DMS79 (cell line): ENCODE measurements at regions not wholly inside any gene's neighbourhood (a gene's known extent, or its start where the extent isn't known, plus 50 kb on each side); places are given as distances from the start of the nearest gene placed in this dataset.

Source experiments
- DNase-seq: peaks from one replicate; lab custom pipeline; 2025; lab: John Stamatoyannopoulos, UW

DNA sequence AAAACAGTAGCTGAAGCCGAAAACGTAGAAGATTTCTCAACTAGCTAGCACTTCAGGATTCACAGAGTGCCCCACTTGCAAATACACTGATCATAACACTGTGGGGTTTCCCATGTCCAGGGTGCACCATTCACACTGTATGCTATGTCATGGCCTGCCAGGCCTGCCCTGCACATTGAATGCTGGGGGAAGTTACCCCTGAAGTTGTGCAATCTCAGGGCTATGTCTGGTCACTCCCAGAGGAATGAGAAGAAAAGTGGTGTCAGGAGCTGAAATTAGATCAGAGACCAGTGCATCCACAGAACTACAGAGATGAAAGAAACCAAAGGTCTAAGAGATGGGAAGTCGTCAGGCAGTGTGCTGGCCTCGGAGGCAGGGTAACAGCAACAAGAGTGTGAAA, 196.8 kb downstream of the RAP2A start:
- no peak for DNase-seq

DNA sequence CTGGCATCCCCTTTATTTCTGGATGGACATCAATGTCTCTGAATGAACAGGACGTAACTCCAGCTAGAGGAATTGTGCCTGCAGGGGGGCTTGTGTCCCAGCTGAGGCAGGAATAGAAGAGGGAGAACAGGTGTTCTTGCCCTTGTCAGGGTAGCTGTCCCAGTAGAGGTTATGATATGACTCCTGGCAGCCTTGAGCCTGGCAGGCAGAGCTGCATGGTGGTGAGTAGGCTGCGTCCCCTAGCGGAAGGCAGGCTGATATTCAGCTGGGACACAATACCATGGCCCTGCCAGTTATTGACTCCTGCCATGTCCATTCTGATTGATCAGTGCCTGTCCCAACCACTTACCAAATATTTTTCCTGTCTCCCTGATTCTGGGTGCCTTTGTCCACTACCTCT, 197.2 kb downstream of the RAP2A start:
- no peak for DNase-seq

DNA sequence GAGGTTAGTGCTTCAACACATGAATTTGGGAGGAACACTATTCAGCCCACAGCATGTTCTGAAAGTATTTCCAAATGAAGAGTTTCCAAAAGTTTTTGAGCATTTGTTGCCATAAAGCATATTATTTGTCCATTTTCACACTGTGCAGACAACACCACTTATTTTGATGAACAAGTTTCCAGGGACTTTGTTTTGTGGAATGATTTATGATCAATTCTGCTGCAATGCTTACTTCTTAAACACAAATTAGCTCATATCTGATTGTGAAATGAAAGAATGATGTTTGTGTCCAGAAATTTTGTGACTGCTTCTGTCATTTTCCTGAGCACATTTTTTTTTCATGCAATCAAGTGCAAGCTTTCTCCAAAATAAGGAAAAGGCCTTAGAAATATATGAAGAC, 205.3 kb downstream of the RAP2A start:
- DNase-seq, result no peak

DNA sequence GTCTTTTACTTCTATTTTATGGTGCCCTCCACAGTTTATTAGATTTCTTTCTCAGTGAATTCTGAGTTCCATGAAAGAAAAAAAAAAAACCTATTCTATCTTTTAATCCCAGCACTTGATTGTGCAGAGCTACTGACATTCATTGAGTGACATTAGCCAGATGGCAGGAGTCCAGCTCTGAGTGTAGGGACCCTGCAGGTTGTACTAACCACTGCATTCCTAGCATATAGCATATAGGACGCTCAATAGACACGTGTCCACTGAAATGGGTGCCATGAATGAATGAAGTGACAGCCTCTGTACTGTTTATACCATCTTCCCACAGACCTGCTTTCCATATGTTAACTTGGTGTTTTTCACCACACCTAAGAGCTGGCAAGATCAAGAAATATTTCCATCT, 206.3 kb downstream of the RAP2A start:
- DNase-seq, result no peak

DNA sequence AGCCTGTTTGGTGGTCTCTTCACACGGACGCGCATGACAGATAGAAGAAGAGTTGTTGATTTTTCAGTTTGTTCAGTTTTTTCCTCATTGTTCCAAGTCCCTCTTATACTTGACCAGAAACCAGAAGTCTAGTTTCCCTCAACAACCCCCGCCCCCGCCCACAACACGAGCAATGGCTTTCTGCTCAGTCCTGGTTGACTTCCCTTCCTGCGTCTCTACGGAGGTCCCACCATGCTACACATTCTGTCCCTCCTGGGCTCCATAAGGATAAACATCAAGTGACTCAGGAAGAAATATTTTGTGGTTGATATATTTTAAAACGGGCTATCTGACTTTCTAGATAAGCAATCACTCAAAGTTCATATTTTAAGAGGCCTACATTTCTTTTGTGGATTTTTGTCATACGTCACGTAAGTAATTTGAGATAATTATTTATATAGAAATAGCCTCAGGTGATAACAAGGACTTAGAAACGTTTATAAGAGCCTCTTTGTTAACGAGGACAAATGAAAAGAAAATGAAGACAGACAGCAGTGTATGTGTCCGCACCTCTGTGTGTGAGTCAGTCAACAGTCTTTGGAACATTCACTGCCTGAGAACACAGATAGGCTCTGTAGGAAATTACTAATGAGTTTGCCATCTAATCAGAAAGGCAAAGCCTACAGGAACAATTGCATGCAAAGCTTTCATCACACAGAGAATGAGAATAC, 214.4 kb downstream of the RAP2A start:
- DNase-seq, result no peak

DNA sequence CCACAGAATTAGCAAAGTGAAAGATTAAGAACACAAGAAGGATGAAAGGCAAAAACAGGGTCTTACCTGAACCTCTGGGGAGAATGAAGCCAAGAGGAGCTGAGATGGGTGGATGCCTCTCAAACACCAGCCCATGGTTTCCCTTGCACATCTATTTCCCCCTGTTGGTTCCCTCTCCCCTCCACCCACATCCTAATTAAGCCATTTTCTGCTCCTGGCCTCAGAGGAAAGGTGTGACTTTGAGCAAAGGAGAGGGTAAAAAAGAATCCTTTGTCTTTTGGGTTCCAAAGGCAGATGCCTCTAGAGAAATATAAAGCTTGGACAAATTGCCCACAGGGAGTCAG, 214.9 kb downstream of the RAP2A start:
- DNase-seq, result no peak

DNA sequence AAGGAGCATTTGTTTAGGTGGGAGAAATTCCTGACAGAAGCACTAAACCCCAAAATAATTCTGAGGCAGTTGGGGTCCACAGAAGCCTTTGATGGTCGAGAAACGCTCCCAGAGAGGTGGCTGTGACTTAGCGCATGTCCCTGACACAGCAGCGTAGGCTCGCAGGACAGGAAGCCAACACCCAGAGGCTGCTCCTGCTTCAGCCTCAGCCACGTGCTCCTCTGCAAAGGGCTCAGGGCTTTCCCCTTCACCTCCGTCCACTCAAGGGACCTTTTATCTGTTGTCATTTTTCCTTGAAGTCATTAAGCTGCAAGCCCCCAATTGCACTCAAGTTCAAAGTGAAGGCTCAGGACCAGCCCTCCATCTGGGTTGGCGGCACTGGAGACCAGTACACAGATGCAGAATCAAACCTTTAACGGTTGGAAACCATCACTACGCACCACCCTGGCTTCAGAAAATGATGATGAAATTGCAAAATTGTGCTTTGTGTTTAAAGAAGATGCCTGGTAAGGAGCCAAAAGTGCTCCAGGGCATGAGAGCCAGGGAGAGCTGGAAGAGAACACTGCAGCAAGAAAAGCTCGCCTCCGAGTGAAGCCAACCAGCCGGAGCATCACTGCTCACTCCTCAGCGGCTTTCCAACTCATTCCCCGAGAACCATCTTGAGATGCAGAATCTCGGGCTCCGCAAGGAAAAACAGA, 219.6 kb downstream of the RAP2A start:
- no peak for DNase-seq

DNA sequence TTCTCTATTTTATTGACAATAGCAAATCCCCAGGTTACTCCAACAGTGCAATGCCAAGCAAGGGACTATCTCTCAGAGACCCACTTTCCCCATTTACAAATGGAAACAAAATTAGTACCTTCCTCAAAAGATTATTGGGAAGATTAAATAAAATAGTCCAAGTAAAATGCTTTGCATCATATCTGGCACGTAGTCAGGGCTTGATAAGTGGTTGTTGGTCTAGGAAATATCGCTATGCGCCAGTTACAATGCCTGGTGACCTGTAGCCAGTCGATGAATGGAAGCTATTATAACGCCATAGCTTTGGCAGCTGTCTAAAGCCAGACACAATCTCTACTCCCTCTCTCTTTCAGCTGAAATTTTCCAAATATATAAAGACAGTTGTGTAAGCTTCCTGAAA, 220.3 kb downstream of the RAP2A start:
- DNase-seq, result no peak

DNA sequence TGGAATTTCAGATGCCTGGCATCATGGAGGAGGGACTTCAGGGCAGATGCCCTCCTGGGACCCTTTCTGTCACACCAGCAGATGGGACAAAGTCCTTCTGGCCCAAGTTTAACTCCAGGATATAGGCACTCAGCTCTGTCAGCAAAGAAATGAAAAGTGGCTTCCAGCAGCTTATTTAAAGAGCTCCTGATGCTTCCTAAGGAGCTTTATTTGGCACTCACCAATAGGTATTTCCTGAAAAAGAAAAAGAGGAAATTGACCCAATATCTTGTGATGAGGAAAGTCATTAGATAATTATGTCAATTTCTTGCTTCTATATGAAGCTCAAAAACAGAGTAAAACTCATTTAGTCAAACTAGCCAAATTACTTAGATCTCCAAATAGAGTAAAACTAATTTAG, 224.6 kb downstream of the RAP2A start:
- no peak for DNase-seq

DNA sequence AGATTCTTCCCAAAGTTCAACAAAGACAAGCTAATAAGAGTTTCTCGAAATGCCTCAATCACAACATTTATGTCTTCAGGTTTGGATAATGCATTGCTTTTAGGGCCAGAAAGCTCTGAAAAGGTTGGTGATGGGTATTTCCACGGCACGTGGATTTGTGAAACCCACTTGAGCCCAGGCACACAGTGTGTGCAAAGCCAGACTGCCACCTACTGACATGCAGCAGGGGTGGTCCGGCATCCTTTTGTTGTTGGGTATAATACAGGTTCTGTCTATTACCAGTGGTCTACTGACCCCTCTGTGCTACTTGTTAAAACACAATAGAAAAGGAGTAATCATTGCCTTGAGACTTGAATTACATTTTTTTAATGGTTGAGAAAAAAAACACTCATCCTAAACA, 225.6 kb downstream of the RAP2A start:
- no peak for DNase-seq

DNA sequence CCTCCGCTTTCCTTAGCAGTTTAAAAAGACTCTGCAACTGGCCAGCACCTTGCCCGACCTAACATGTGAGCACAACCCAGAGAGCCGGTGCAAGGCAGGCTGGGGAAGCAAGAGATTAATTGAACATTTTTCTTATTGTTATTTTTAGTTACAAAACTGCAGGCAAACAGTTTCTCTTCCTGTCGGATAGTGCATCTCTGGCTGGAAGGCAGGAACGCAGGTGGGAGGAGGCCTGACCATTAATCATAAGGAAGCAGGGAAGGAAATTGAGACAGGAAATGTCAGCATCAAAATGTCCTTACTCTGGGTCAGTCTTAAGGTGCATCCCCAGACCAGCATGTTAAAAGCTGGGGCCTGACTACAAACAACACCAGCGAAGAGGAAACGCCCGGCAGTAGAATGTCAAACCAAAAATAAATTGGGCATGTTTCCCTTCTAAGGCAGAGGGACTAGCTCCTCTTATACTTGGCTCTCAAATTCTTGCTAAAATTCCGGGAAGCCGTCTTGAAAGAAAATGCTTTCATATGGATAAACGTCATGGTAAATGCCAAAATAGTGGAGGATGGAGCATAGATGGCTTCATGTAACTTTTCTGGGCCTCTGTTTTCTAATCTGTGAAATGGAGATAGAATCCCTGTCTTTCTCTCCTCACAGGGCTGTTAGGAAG, 226.8 kb downstream of the RAP2A start:
- no peak for DNase-seq

DNA sequence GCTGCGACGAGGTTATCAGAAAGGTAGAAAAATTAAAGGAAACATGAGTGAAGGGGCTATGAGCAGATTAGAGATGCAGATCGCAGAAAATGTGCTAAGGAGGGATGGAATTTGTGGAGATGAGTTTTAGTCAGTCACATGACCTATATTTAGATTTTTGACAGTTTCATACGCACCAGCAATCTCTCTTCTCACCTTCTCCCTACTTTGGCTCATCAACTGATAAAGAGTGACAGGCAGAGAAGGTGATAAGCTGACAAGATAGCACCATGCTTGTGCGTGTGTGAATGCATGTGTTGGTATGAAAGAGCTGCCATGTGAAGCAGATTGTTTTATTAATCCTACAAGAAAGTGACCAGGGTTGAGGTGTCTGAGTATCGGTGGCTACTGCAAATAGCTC, 252.6 kb downstream of the RAP2A start:
- no peak for DNase-seq

DNA sequence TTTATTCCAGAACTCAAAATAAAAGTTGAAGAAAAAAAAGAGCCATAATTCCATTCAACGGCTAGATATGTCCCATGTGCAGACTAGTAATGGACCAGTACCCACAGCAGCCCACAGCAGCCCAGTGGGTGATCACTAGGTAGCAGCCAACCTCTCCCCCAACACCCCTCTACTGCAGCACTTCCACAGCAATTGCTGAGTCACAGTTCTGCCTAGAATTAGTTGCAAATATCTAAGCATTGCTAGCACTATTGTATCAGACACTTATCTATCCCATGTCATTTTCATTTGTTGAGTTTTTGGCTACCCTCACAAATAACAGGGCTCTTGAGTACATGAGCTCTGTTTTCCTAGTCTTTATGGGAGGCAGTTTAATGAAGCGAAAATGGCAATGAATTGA, 258.7 kb downstream of the RAP2A start:
- DNase-seq, result no peak

DNA sequence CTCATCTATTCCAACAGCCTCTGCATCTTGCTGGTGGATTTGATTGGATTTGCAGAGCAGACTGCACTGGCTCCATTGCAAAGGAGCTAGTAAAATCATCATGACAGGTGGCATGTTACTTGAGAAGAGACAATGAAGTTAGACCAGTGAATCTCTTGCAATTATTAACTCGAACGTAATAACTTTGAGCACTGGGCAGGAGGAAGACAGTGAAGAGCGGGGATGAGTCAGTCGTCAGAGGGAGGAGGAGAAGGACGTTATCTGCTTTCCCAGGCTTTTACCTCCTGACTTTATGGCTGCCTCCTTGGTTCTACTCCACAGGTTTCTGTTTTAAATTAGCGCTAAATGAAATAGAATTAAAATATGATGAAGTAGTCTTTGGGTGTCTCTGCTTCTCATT, 257.8 kb upstream of the IPO5 start:
- DNase-seq, result no peak

DNA sequence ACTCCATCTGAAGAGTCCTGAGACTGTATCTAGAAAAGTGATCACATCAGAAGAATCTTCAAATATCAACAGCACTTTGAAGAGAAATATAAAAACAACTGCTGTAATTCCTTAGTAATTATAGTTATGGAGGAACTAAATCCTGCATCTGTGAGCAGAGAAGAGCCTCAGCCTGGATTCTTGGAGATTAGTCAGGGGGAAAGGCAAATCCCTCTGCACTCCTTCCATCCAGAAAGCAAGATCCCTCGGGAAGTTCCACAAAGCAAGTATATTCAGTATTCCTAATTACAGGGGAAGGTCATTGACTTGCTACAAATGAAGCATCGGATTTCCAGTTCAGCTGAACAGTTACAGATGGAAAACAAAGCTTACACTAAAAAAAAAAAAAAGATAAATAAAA, 256.6 kb upstream of the IPO5 start:
- DNase-seq, result no peak

DNA sequence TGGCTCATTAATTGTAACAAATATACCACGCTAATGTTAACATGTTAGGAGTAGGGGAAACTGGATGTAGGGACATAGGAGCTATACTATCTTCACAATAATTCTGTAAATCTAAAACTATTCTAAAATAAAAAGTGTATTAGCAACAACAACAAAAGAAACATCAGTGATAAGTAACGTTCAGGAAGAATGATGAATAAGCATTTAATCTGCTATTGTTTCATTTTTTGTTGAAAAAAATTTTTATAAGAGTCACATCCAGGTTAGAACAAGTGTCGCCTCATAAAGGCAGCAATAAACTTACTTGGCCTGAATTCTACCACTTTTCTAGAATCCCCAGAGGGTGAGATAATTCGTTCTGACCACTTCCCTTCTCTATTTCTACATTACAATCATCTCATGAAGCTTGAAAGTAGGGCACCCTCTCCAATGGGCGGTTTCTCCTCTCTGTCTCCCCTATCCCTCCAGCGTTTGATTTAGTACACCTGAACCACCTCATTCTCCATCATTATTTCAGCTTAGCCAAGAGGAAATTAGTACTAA, 253.1 kb upstream of the IPO5 start:
- no peak for DNase-seq

DNA sequence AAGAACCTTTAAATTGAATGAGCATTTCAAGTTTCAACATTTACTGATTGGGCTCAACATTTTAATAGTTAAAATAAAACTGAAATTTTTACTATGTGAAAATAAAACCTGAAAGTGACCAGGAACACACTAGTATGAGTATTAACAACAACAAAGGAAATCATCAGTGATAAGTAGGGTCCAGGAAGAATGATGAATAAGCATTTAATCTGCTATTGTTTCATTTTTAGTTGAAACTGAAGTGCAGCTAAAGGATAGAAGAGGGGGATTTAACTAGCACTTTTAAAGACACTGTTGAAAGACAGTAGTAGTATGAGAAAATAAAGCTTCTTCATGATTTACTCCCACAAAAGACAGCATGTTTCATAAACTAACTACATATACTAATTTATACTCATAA, 250.9 kb upstream of the IPO5 start:
- DNase-seq, result no peak

DNA sequence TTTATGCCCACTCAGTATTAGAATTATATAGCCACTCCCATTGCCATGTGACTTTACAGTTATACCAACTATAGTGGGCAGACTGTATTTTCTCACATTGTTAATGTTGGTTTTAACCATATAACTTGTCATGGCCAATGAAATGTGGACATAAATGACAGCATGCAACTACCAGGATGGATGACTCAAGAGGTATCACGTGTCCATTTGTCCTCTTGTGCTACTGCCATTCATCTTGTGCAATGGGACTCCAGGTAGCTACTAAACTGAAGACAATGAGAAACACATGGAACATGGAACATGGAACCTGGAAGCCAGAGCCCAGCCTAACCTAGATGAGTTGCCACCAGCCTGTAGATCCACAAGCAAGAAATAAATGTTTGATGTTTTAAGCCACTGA, 242.7 kb upstream of the IPO5 start:
- no peak for DNase-seq

DNA sequence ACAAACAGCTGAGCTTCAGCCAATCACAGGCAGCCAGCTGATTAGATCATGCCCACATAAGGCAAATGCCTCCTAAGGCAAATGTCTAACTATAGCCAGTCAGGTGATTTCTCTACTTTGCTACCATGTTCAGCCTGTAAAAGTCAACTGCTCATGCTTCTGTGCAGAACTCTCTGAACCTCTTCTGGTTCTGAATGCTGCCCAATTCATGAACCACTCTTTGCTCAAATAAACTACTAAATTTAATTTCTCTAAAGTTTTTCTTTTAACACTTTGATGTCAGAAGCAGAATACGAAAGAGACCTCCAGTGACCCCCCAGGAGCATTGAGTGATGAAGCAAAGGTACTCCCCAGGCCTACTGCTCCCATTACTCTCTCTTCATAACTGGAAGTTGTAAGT, 240.7 kb upstream of the IPO5 start:
- no peak for DNase-seq

DNA sequence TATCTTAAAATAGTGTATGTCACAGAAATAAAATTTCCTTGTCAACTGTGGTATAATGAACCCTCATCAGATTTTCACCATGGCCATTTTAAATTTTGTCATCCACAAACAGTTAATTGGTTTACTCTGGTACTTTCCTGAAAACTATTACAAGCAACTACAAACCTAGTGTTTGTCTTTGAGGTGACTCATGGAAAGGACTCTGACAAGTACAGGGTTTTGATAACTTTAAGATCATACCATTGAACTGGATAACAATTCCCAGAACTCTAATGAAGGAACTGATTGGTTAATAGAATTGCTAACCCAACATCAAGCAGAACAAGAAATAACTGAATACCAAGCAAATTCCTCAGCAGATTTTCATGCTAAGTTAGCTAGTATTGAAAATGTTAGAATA, 237.7 kb upstream of the IPO5 start:
- DNase-seq, result no peak

DNA sequence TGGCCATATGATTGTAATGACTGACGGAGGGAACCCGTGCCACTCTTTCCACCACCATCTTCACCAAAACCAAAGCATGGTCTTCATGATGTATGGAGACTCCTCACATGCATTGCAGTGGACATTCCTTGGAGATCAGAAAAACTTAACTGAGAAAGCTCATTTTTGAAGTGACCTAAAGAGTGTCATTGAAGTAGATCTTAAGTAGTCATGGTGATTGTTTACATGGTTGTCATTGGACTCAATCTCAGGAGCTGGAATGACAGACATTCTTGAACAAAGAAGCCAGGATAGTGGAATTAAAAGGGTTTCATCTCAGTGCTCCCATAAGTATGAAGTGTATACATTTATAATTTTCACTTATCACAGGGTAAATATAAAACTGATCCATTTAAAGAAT, 236.7 kb upstream of the IPO5 start:
- no peak for DNase-seq

DNA sequence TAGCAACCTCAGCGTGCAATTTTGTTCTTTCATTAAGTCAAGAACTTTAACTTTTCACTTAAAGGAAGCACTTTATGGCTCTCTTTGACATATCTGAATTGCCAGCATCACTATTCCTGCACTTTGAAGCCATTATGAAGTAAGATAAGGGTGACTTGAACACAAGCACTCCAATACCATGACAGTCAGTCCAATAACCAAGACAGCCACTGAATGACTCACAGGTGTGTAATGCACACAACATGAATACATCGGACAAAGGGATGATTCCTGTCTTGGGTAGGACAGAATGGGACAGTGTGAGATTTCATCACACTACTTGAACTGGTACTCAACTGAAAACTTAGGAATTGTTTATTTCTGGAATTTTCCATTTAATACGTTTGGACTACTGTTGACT, 233.7 kb upstream of the IPO5 start:
- DNase-seq, result no peak

DNA sequence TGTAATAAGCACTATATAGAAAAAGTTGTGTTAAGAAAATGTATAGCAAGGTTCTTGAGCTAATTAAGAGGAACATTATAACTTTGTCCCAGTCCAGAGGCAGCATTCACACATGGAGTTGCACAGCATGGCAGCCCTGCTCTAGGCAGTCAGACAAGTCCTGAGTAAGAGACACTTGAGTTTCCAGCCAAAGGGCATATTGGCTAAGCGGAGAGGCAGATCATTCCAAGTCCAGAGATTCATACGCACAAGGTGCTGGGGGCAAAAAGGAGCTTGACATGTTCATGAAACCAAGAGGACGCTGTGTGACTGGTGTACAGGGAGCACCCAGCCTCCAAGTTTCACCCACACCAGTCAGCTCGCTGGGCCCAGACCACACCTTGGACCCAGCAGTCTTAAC, 232.6 kb upstream of the IPO5 start:
- no peak for DNase-seq
